SK-N-SH treated with all-trans-retinoic acid at 6 μM for 48 hours (cell line): ENCODE measurements at regions not wholly inside any gene's neighbourhood (a gene's known extent, or its start where the extent isn't known, plus 50 kb on each side); places are given as distances from the start of the nearest gene placed in this dataset.

Source experiments
- PATZ1 ChIP-seq: fragments of 250-450 bp; sonication (Bioruptor Pico); IDR thresholded peaks from 2 replicates; pipeline ENCODE4 v1.8.0; 2020; ENCODE audit warnings: mild to moderate bottlenecking, moderate library complexity, borderline replicate concordance
- ZFP3 ChIP-seq: fragments of 250-450 bp; sonication (Bioruptor Pico); IDR thresholded peaks from 2 replicates; pipeline ENCODE4 v1.5.0; 2020; ENCODE audit warnings: mild to moderate bottlenecking, moderate library complexity

- TF ChIP-seq ZFP3 (CRISPR knock-in tag) = no peak
- TF ChIP-seq PATZ1 = no peak
Observed at GRCh38 chr17:27157898-27158297, 136.0 kb upstream of the WSB1 start.
